ENCODE measurements at regions not wholly inside any gene's neighbourhood (a gene's known extent, or its start where the extent isn't known, plus 50 kb on each side); places are given as distances from the start of the nearest gene placed in this dataset.

- no peak for DNase-seq (ENCODE audit: low read depth)
- H3K4me3 ChIP-seq (ENCODE audit: low read depth, low read length) = no peak overlapping the region
- no peak for TF ChIP-seq CTCF (IDR thresholded peaks at IDR 0.05; ENCODE audit: insufficient read depth, low read depth, low read length)
These were observed 198.3 kb upstream of the P2RY1 start for GRCh38 chr3:152636651-152637050.

GRCh38 chr3:152638214-152638613 is 196.7 kb upstream of the P2RY1 start:
- no peak overlapping the region for H3K4me3 ChIP-seq (ENCODE audit: low read depth, low read length)
- no peak for DNase-seq (ENCODE audit: low read depth)
- TF ChIP-seq CTCF (IDR thresholded peaks at IDR 0.05; ENCODE audit: insufficient read depth, low read depth, low read length) = no peak

- H3K4me3 ChIP-seq (ENCODE audit: low read depth, low read length) = no peak overlapping the region
- TF ChIP-seq CTCF (IDR thresholded peaks at IDR 0.05; ENCODE audit: insufficient read depth, low read depth, low read length) = no peak
- DNase-seq (ENCODE audit: low read depth) = peak; percentile 86
These were observed 196.1 kb upstream of the P2RY1 start for GRCh38 chr3:152638707-152639450.

GRCh38 chr3:152641198-152641597 is 193.7 kb upstream of the P2RY1 start:
- DNase-seq (ENCODE audit: low read depth) = no peak

GRCh38 chr3:152642658-152643057 is 192.3 kb upstream of the P2RY1 start:
- DNase-seq (ENCODE audit: low read depth) = no peak
- no peak for TF ChIP-seq CTCF (IDR thresholded peaks at IDR 0.05; ENCODE audit: insufficient read depth, low read depth, low read length)

More at GRCh38 chr3:152641198-152641597, 193.7 kb upstream of the P2RY1 start:
- TF ChIP-seq CTCF (IDR thresholded peaks at IDR 0.05; ENCODE audit: insufficient read depth, low read depth, low read length) = no peak
- no peak overlapping the region for H3K4me3 ChIP-seq (ENCODE audit: low read depth, low read length)

GRCh38 chr3:152644478-152644877 is 190.5 kb upstream of the P2RY1 start:
- no peak for TF ChIP-seq CTCF (IDR thresholded peaks at IDR 0.05; ENCODE audit: insufficient read depth, low read depth, low read length)
- DNase-seq (ENCODE audit: low read depth) = no peak
- no peak overlapping the region for H3K4me3 ChIP-seq (ENCODE audit: low read depth, low read length)

More at GRCh38 chr3:152642658-152643057, 192.3 kb upstream of the P2RY1 start:
- no peak overlapping the region for H3K4me3 ChIP-seq (ENCODE audit: low read depth, low read length)

- DNase-seq (ENCODE audit: low read depth) = no peak
- no peak overlapping the region for H3K4me3 ChIP-seq (ENCODE audit: low read depth, low read length)
- no peak for TF ChIP-seq CTCF (IDR thresholded peaks at IDR 0.05; ENCODE audit: insufficient read depth, low read depth, low read length)
These were observed 188.9 kb upstream of the P2RY1 start for GRCh38 chr3:152646004-152646403.

Measured in fibroblast of villous mesenchyme (primary cell).